H1 (cell line): ENCODE measurements at regions not wholly inside any gene's neighbourhood (a gene's known extent, or its start where the extent isn't known, plus 50 kb on each side); places are given as distances from the start of the nearest gene placed in this dataset.
A peak's percentile ranks its signal among the peaks of the same experiment; 100 is the strongest.

Source experiments
- CEBPB ChIP-seq: IDR thresholded peaks from 2 replicates; pipeline ENCODE4 v1.6.1; 2012; ENCODE audit warnings: low read depth, low read length
- CHD1 ChIP-seq: IDR thresholded peaks from 2 replicates; pipeline ENCODE4 v1.6.1; 2012; ENCODE audit warnings: low read depth, low read length, improper control_type of control experiment
- EP300 ChIP-seq, 2 experiments: IDR thresholded peaks; 1 replicate in 1 of 2; 2 replicates in 1 of 2; pipeline ENCODE4 v1.6.1; 2011 to 2012; ENCODE audit warnings: low read depth in 2 of 2, low read length in 2 of 2, mild to moderate bottlenecking in 2 of 2, borderline replicate concordance in 1 of 2, inconsistent platforms in 1 of 2, moderate library complexity in 1 of 2
- EZH2 ChIP-seq: fragments of 200-600 bp; sonication (generic); IDR thresholded peaks from 2 replicates; pipeline ENCODE4 v1.7.1; 2012; ENCODE audit warnings: low read depth, mild to moderate bottlenecking, moderate library complexity, low read length, inconsistent platforms; ENCODE audit not compliant: severe bottlenecking
- JUND ChIP-seq: IDR thresholded peaks from 2 replicates; pipeline ENCODE4 v1.6.1; 2011; ENCODE audit warnings: mild to moderate bottlenecking, improper control_type of control experiment, low read length
- NRF1 ChIP-seq: IDR thresholded peaks from 2 replicates; pipeline ENCODE4 v1.6.1; 2011; ENCODE audit warnings: mild to moderate bottlenecking, low read depth, low read length, improper control_type of control experiment
- POLR2A ChIP-seq, 2 experiments: IDR thresholded peaks; 1 replicate in 1 of 2; 2 replicates in 1 of 2; pipeline ENCODE4 v1.6.1; 2011; ENCODE audit warnings: low read depth in 2 of 2, low read length in 2 of 2, mild to moderate bottlenecking in 2 of 2; ENCODE audit errors: control extremely low read depth in 1 of 2
- POLR2AphosphoS5 ChIP-seq: IDR thresholded peaks from 2 replicates; pipeline ENCODE4 v1.6.1; 2011; ENCODE audit warnings: low read depth, low read length
- RFX5 ChIP-seq: IDR thresholded peaks from 2 replicates; pipeline ENCODE4 v1.6.1; 2011; ENCODE audit warnings: low read depth, low read length, improper control_type of control experiment, borderline replicate concordance
- SAP30 ChIP-seq: fragments of 300-600 bp; sonication (generic); IDR thresholded peaks from 2 replicates; pipeline ENCODE4 v1.7.1; 2012; ENCODE audit warnings: low read length, moderate library complexity, mild to moderate bottlenecking, inconsistent platforms; ENCODE audit not compliant: insufficient read depth, insufficient replicate concordance
- SRF ChIP-seq: IDR thresholded peaks from 2 replicates; pipeline ENCODE4 v1.6.1; 2011; ENCODE audit warnings: mild to moderate bottlenecking, low read depth, low read length, moderate library complexity
- TBP ChIP-seq: IDR thresholded peaks from 2 replicates; pipeline ENCODE4 v1.6.1; 2011; ENCODE audit warnings: low read depth, low read length, improper control_type of control experiment
- TF ChIP-seq, protein P1 (sequence below), 3 experiments: IDR thresholded peaks; 1 replicate in 2 of 3; 2 replicates in 1 of 3; pipeline versions ENCODE4 v1.5.1 to v1.6.1; 2011; ENCODE audit warnings: low read length in 3 of 3, mild to moderate bottlenecking in 3 of 3, inconsistent platforms in 2 of 3, low read depth in 1 of 3, moderate library complexity in 1 of 3; ENCODE audit not compliant: insufficient read depth in 1 of 3; ENCODE audit errors: control extremely low read depth in 1 of 3
- TF ChIP-seq, protein P2 (sequence below): IDR thresholded peaks from 2 replicates; pipeline ENCODE4 v1.6.1; 2012; ENCODE audit warnings: inconsistent platforms

GRCh38 chr19:13689085-13689484, 75.2 kb upstream of the MRI1 start:
- no peak for TF ChIP-seq POLR2AphosphoS5
- TF ChIP-seq, protein P1, sequence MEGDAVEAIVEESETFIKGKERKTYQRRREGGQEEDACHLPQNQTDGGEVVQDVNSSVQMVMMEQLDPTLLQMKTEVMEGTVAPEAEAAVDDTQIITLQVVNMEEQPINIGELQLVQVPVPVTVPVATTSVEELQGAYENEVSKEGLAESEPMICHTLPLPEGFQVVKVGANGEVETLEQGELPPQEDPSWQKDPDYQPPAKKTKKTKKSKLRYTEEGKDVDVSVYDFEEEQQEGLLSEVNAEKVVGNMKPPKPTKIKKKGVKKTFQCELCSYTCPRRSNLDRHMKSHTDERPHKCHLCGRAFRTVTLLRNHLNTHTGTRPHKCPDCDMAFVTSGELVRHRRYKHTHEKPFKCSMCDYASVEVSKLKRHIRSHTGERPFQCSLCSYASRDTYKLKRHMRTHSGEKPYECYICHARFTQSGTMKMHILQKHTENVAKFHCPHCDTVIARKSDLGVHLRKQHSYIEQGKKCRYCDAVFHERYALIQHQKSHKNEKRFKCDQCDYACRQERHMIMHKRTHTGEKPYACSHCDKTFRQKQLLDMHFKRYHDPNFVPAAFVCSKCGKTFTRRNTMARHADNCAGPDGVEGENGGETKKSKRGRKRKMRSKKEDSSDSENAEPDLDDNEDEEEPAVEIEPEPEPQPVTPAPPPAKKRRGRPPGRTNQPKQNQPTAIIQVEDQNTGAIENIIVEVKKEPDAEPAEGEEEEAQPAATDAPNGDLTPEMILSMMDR (IDR thresholded peaks at IDR 0.05; ENCODE audit: control extremely low read depth in 1 of 3, insufficient read depth in 1 of 3, low read depth in 1 of 3, low read length in 3 of 3) = no peak
- no peak for TF ChIP-seq TBP
- TF ChIP-seq RFX5 = no peak
- no peak for TF ChIP-seq NRF1
- no peak for TF ChIP-seq POLR2A (IDR thresholded peaks at IDR 0.05; ENCODE audit: control extremely low read depth in 1 of 2, low read depth in 2 of 2, low read length in 2 of 2)
- no peak for TF ChIP-seq EP300 (IDR thresholded peaks at IDR 0.05; ENCODE audit: borderline replicate concordance in 1 of 2, low read depth in 2 of 2, low read length in 2 of 2)
- no peak for TF ChIP-seq EZH2
- no peak for TF ChIP-seq CEBPB
- TF ChIP-seq, protein P2, sequence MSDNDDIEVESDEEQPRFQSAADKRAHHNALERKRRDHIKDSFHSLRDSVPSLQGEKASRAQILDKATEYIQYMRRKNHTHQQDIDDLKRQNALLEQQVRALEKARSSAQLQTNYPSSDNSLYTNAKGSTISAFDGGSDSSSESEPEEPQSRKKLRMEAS = peak; percentile 98
- no peak for TF ChIP-seq JUND
- TF ChIP-seq SRF = no peak
- no peak for TF ChIP-seq CHD1
- no peak for TF ChIP-seq SAP30
